ENCODE measurements at regions not wholly inside any gene's neighbourhood (a gene's known extent, or its start where the extent isn't known, plus 50 kb on each side); places are given as distances from the start of the nearest gene placed in this dataset.
A peak's percentile ranks its signal among the peaks of the same experiment; 100 is the strongest.

DNA sequence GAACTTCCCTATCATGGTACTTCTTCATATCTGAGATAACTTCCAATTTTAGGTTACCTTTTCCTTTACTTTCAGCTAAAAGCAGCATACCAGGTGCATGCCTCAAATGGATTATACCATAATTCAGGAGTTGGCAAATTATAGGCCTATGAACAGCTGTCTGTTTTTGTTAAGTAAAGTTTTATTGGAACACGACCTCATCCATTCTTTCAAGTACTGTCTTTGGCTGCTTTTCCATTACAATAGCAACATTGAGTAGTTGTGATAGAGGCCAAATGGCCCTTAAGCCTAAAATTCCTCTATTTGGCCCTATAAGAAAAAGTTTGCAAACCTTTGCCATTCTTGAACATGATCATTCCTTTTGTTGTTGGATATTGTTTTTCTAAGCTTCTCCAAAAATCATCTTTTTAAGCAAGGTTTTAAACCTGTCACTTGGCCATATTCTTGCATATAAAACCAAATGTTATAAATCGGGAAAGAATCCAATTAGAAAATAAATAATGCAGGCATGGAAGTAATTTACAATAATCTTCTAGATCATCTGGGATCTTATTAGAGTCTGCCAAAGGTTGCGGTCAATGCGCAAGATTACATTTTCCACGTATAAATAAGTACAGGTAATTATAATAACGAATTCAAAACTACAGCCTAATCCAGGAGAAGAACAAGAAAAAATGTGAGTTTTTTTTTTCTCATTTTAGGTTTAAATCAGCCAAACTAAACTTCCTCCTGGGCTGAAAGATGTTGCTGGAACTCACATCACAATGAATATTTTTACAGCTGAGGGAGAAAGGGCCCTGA lies 226.5 kb upstream of the ANKRD55 start:
- no peak for DNase-seq (ENCODE audit: low spot score)

DNA sequence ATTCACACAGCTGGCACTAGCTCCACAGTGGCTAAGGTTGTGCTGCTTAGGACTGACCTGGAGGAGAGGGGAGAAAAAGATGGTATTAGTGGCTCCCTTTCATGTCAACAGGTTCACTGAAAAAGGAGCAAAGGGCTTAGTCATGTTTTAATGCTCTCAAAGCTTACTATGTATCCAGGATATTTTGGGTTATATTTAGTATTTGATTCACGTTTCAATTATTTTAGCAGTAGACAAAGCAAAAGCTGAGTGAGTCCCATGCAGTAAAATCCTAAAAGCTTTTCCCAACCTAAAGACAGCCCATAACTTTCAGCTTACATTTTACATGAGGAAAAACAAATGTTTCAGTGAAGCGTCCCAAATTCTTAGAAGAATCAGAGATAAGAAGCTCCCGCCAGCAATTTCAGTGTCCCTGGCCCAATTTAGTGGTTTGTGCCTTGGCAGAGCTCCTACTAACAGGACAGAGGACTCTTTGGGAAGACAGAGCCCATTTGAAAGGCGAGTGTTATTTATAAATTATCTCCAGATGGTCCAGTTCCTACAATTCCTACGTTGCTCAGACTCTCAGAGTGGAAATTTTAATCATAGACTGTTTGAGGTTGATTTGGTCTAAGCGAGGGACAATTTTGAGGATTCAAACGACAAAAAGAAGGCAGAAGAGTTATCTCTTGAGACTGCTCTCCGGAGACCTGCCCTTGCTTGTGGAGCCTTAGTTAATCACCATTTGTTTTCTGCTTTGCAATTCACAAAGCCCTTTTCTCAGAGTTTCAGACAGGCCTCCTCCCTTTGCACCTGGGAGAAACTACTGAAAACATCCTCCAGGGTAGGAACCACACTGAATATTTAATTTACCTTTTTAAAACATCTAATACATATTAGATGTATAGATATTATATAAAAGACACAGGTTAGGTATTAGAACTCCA lies 225.0 kb upstream of the ANKRD55 start:
- no peak for DNase-seq (ENCODE audit: low spot score)

DNA sequence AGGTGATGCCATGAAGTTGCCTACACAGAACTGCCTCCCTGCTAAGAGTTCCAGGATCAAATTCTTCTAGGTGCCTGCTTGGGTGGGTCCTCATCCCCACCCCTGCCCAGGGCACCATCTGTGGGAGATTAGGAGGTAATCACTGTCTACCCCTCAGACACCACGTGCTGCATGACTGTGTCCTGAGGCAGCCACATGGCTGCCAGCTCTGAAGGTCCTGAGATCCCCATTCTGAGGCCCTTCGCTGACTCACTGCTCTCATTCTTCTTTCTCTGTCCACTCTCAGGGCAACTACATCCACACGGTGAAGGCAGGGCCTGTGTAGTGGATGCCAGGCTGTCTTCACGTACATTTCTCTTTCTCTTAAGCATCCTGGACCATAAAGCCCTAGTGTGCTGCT lies 222.9 kb upstream of the ANKRD55 start:
- DNase-seq (ENCODE audit: low spot score), result no peak

DNA sequence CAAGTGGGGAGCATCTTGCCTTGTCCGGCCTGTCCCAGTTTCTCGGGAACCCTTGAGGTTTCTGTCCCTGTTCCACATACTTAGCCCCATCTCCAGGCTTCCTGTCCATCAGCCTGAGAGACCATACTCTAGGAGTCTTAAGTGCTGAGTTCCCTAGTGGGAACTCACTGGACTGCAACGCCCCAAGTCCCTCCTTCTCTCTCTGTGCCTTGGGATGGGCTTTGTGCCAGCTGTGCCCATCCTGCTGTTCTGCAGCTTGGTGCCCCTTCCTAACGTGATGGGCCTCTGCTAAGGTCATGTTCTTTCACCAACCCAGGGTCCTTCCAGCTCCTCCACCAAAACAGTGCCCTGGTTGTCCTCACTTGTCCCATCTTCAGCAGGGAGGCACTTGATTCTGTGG lies 222.3 kb upstream of the ANKRD55 start:
- no peak for DNase-seq (ENCODE audit: low spot score)

DNA sequence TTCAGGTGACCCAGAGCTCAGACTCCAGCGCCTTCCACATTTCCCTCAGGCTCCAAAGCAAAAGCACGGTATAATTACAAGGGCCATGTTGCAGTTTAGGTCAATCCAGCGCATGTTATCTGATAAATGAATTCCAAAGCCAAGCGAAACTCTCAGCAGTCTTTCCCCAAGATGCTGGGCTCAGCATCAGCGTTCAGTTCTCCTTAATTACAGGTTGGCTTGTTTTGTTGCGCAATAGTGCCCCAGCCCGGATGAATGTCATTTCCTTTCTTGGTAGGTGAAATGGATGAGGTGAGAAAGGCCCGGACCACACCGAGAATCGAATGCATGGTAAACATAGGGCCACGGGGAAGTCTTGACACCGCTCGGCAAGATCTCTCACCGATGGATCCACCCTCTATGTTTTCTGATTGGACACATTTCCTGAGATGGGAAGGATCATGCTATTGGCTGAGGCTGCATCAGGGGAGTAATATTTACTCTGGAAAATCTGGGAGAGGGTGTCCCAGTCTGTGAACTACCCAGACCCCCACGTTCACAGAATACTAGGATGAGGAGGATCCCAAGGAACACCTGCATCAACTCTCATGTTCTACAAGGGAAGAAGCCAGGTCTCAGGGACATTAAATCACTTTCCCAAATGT lies 221.2 kb upstream of the ANKRD55 start:
- no peak for DNase-seq (ENCODE audit: low spot score)

DNA sequence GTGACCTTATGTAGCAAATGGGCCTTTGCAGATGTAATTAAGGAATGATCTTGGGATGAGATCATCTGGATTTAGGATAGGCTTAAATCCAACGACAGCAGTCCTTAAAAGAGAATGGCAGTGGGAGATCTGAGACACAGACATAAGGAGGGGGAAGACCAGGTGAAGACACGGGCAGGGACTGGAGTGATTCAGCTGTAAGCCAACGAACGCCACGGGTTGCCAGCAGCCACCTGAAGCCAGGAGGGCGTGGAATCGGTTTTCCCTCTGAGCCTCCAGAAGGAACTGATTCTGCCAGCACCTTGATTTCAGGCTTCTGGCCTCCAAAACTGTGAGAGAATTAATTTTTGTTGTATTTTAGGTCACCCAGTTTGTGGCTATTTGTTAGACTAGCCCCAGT lies 218.6 kb upstream of the ANKRD55 start:
- DNase-seq (ENCODE audit: low spot score), result no peak

DNA sequence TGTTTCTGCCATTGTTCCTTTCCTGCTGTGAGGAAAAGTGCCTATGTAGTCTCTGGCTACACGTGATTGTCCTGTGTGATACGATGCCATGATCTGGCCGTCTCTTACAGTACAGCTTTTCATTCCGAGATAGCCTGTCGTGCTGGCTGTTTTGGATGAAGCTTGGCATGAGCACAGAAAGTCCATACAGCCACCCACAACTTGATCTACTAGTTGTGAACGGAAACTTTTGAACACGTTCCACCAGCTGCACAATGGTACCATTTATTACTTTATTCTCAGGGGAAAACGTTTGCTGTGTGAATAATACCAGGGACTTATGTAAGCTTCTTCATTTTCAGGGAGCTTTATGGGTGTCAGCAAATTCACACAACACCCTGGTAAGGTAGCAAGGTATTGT lies 217.6 kb upstream of the ANKRD55 start:
- DNase-seq (ENCODE audit: low spot score), result no peak

DNA sequence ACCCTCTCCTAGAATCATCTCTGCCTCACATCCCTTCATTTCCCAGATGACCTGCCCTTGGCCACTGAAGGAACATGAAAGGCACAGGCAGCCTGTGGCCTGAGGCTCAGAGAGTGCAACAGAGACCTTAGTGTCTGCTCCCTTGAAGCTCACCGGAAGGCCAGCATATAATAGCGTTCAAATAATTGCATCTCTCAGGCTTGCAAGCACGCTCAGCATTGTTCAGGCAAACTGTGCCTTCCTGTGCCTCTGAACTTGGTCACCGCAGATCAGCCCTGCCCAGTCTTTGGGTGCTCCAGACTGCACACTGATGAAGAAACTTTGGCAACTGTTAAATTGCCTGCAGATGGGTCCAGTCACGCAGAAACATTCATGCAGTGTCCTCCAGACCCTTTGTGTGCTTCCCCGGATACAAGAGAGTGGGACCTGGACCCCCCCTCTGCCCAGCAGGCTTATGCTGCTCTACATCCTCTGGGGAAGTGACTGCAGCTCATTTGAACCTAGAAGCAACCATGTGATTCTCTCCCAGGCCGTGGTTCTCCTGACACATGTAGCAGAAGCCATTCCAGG lies 216.0 kb upstream of the ANKRD55 start:
- DNase-seq (ENCODE audit: low spot score), result no peak

DNA sequence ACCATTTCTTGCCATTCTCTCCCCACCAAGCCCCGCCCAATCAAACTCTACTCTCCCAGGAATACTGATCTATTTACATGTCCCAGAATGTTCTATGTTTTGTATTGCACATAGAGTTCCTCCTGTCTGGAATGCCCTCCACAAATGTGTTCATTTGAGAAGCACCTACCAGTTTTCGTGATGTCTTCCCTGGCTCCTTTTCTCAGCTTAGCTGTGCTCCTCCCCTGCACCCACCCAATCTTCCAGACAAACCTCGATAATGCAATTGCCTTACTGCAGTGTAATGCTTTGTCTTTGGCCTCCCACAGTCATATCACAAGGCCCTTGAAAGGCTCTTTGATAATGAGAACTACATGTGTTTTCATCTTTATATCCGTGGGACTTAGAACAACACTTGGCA lies 214.5 kb upstream of the ANKRD55 start:
- no peak for DNase-seq (ENCODE audit: low spot score)

DNA sequence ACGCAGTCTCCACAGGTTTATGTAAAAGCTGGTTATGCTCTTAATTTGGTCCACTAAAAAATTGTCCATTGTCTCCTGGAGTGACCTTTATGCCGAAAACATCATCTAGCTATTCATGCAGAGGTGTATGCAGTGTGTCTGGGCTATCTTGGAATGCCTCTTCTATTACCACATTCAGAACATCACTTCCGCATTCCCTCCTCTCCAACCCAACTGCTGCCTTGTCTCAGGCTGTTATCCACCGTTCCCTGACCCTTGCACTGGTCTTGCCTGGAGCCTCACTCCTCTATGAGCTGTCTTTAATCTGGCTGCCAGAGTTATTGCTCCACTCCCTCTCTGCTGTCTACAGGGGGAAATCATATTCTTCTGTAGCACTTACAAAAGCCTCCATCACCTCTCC lies 214.1 kb upstream of the ANKRD55 start:
- no peak for DNase-seq (ENCODE audit: low spot score)

DNA sequence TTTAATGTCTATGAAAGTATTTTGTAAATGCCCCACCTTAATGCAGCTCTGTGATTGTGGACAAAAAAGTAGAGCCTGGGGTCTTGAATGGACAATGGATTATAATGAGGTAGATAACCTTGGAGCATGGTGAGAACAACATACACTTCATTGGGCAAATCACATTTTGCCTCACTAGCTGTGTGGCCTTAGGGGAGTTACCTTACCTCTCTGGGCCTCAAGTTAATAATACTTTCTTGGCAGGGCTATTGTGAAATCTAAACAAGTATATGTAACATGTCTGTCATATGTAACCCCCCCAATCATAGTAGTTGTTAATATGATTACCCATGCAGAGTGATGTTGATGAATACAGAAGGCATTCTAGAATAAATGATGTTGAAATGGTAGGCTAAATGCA lies 213.6 kb upstream of the ANKRD55 start:
- no peak for DNase-seq (ENCODE audit: low spot score)

DNA sequence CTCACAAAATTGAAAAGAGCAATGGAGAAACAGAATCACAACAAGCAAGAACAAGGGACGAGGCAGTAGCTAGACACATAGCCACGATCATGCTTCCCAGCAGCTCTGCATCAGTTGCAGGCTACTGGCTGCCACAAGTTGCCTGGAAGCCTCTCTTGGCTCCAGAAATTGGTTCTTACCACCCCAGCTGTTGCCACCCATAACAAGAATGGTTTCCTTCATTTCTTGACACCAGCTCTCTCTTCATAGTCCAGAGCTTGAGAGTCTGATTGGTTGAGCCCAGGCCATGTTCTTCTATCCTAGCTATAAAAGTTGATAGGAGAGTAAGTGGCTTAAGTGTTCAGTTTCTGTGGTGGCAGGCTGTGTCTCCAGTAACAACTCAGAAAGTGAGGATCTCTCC lies 210.7 kb upstream of the ANKRD55 start:
- no peak for DNase-seq (ENCODE audit: low spot score)

DNA sequence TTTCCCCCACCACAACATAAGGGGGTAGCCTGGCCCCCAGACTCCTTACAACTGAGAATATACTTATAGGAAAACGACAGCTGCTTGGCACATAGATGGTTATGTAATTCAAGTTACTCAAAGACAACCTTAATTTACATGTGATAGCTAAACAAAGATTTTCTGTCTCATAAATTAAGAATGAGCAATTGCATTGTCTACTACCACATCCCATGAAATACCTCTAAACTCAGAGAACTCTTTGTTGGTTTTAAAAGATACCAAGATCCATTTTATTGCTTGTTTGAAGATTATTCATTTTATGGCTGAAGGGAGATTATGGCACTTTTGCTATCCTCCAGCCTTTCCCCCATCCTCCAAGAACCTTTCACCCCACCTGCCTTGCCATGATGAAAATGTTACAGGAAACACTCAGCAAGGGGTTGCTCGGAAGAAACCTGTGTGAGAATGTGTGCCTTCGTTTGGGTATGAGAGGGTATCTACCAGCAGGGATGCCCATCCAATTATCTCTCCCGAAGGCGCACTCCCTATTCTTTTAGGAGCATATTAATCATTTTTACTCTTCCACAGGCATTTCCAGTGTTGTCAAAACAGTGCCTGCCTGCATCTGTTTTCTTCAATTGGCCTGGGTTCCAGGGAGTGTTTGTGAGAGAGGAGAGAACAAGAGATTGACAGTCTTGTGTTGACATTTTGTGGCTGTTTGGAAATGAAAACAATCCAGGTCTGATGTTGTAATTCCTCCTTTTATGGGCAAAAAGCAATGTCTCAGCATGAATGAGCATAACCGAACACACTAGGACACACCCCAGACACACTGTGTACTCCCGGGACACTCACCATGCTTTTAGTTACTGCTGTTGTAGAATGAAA lies 208.0 kb upstream of the ANKRD55 start:
- no peak for DNase-seq (ENCODE audit: low spot score)

DNA sequence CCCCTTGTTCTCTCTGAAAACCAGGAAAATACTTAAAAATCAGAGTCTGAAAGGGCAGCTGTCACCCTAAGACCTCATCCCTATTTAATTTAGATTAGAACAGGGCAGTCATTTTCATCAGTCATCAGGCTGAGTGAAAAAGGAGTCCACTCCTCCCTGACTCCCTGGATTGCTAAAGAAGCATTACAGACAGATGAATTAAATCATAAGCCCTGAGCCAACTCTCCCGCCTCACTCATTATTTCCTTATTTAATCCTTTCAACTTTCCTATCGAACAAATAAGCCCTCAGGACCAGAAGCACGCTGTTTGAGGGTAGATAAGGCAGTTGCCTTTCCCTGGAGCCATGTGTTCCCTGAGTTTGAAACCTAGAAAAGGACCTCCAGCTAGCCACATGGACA lies 201.9 kb upstream of the ANKRD55 start:
- DNase-seq (ENCODE audit: low spot score), result no peak

DNA sequence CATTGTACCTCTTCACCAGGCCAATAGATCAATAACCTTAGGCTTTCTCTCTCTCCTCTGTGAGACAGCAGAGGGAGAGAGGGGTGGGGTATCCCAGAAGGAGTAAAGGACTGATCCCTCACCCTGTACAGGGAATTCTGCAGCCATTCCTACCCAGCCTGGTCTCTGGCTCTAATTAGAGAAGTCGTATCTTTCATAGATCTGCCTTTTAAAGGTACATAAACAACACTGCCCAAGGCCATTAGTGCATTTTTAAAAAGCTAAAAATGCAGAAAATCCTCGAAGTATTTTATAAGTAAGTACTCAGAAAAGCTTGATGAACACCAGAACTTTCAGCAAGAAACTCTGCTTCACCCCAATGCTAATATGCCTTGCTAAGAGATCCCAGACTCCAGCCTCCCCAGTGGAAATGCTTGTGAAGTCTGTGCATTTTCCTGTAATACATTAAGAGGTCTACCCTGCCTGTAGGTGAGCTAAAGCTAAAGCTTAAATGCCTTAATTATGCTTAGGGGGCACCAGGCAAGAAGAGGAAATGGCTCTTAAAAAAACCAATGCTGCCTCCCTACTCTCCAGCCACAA lies 200.0 kb upstream of the ANKRD55 start:
- no peak for DNase-seq (ENCODE audit: low spot score)

DNA sequence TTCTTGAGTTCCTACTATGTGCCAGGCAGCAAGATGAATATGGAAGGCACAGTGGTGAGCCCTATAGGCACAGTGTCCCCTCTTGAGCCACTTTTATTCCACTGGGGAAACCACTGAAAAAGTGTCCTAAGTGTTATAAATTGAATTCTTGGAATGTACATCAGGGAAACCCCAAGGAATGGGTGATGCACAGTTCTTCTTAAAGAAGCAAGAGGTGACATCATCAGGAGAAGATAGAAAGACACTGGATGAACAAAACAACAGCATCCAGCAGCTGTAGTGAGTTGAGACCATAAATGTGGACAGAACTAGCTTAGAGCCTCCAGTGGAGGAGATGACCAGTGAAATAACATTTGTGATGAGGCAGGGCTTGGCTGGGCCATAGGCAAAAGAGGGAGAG lies 199.2 kb upstream of the ANKRD55 start:
- no peak for DNase-seq (ENCODE audit: low spot score)

DNA sequence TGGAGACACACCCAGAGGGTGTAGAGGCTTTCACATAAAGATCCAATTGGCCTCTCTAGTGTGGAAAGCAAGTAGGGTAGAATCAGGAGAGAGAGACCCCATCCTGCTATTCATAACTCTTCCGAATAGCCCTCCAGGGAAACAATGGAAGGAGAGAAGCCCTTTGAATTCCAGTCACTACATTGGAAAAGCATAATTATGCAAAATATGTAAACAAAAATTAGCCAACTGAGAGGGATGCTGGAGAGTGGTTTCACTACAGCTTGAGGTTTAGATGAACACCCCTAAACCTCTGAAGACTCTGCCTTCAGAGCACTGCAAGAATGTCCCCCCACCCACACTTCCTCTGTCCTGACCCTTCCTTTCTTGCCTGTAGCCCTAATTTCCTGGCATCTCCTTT lies 197.3 kb upstream of the ANKRD55 start:
- DNase-seq (ENCODE audit: low spot score), result no peak

DNA sequence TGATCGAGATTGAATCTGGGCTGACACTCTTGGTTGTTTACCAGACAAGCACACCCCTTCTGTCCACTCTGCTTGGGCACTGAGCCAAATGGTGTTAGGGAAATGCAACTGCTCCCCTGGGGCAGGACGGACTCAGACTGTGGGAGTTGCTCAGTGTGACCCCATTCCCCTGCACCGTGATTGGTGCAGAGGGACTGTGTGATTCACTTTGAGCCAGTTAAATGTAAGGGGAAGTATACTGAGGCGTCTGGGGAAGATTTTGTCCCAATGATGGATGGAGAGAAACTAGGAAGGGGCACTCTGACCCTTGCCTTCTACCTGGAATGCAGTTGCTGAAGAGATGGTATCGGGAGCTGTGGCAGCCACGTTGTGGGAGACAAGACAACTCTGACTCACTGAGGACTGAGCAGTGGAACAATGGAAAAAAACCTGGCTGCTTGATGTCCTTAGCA lies 196.0 kb upstream of the ANKRD55 start:
- DNase-seq (ENCODE audit: low spot score), result no peak

DNA sequence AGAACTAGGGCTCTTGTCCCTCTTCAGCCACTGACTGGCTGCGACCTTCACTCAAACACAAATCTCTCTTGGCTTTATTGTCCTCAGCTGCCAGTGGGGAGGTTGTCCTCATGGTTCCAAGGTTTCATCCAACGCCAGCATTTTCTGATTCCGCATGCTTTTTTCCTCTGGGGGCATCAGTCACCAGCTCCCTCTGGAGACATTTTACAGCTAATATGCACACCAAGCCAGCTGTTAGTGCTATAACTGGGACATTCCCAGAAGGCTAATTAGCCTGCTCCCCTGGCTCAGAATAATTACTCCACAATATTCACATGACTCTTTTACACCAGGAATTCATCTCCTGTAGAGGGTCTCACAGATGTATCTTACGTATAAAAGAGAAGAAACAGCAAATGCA lies 193.6 kb upstream of the ANKRD55 start:
- DNase-seq (ENCODE audit: low spot score), result no peak

DNA sequence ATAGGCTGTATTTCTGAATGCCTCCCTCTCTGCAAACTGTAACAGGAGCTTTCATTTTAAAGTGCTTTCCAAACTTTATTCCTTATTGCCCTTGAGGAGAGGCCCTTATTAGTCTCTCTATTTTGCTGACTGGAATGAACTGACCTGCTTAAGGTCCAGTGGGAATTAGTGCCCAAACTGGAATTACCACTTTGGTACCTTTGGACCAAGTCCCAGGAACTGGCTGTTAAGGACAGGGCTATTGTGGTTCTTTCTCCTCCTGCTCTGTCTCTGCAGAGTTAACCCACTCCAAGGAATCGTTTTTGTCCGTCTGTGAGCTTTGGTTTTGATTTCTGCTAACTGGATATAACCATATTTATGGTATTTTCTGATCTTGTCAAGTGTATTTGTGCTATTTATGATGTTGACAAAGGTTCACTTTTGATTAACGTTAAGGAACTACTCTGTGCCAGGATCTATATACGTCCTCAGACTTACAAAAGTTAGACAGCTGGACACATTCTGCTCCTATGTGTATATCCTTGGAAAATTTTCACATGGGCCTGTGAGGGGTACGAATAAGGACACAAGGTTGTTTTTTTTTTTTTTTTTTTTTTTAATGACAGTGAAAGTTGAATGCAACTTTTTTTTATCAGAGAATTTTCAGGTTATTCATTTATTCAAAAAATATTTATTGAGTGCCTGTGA lies 189.1 kb upstream of the ANKRD55 start:
- peak; percentile 54 for DNase-seq (ENCODE audit: low spot score)
